ENCODE measurements at regions not wholly inside any gene's neighbourhood (a gene's known extent, or its start where the extent isn't known, plus 50 kb on each side); places are given as distances from the start of the nearest gene placed in this dataset.

- BruUV-seq (replicated peaks), result no TSS peak
- H3K9ac ChIP-seq (ENCODE audit: insufficient read depth in 1 of 2, low read depth in 2 of 2, low read length in 2 of 2), result no peak overlapping the region
- ATAC-seq, result no peak
- 0% methylated on average over 1 of the region's 2 CpGs for WGBS (ENCODE audit: insufficient coverage, low coverage, missing lambda C conversion rate)
- H3K27me3 ChIP-seq (ENCODE audit: control insufficient read depth in 2 of 2, insufficient read depth in 2 of 2, low read length in 2 of 2), result peaks cover 0 to 11% of the 10 kb centered on the region in 2 experiments; a peak in 2 of 5 replicates
- H3K9me3 ChIP-seq (replicated peaks; ENCODE audit: control insufficient read depth, insufficient read depth, low read depth, low read length), result no peaks in the 10 kb centered on the region
- in situ Hi-C loops (cut with MboI), result no loop called here
- ChIA-PET POLR2A (no interaction called here), CTCF (ENCODE audit: low intra/inter-chr PET ratio) (no interaction called here)
- no peaks in the 10 kb centered on the region for H3K4me1 ChIP-seq (replicated peaks in 1 of 2; ENCODE audit: control insufficient read depth in 2 of 2, insufficient read depth in 2 of 2, low read length in 2 of 2)
- H3K27ac ChIP-seq (ENCODE audit: extremely low read depth, low read depth, low read length), result no peak overlapping the region
- TF ChIP-seq SMARCC2 (IDR thresholded peaks at IDR 0.05; ENCODE audit: low read depth) (no peak), TRIM24 (IDR thresholded peaks at IDR 0.05) (no peak), ZBTB17 (CRISPR knock-in tag; IDR thresholded peaks at IDR 0.05) (no peak), ATF1 (CRISPR knock-in tag; IDR thresholded peaks at IDR 0.05) (no peak), ATF1 (tag; IDR thresholded peaks at IDR 0.05) (no peak), FOSL1 (tag; conservative IDR thresholded peaks at IDR 0.05) (no peak), LCOR (CRISPR knock-in tag; IDR thresholded peaks at IDR 0.05) (no peak), ID3 (CRISPR knock-in tag; IDR thresholded peaks at IDR 0.05) (no peak), ID3 (tag; IDR thresholded peaks at IDR 0.05) (no peak), MNT (conservative IDR thresholded peaks at IDR 0.05) (no peak), POLR3A (IDR thresholded peaks at IDR 0.05; ENCODE audit: borderline replicate concordance, extremely low read depth, insufficient read depth, insufficient read length) (no peak), SREBF2 (CRISPR knock-in tag; IDR thresholded peaks at IDR 0.05) (no peak), RBM25 (IDR thresholded peaks at IDR 0.05; ENCODE audit: low read depth, low read length, severe bottlenecking) (no peak), STAT6 (CRISPR knock-in tag; IDR thresholded peaks at IDR 0.05) (no peak)
- TF ChIP-seq, protein P1, sequence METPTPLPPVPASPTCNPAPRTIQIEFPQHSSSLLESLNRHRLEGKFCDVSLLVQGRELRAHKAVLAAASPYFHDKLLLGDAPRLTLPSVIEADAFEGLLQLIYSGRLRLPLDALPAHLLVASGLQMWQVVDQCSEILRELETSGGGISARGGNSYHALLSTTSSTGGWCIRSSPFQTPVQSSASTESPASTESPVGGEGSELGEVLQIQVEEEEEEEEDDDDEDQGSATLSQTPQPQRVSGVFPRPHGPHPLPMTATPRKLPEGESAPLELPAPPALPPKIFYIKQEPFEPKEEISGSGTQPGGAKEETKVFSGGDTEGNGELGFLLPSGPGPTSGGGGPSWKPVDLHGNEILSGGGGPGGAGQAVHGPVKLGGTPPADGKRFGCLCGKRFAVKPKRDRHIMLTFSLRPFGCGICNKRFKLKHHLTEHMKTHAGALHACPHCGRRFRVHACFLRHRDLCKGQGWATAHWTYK (CRISPR knock-in tag; IDR thresholded peaks at IDR 0.05), result no peak
- DNase-seq (ENCODE audit: extremely low read depth in 1 of 4, low spot score in 3 of 4), result no peak
- no peaks in the 10 kb centered on the region for H3K36me3 ChIP-seq (ENCODE audit: control insufficient read depth, insufficient read depth, low read length)
- no peaks in the 10 kb centered on the region for H3K9me1 ChIP-seq (ENCODE audit: control insufficient read depth, insufficient read depth, low read length)
- H3K4me3 ChIP-seq, result no peak overlapping the region
- FAIRE-seq, result no peak
- H3K79me2 ChIP-seq (ENCODE audit: control insufficient read depth, insufficient read depth, low read length), result no peaks in the 10 kb centered on the region
- intact Hi-C loops (cut with micrococcal nuclease), result no loop called here
- no peak overlapping the region for H3K4me2 ChIP-seq (ENCODE audit: insufficient read depth, low read length)
- H4K20me1 ChIP-seq (replicated peaks; ENCODE audit: control insufficient read depth, insufficient read depth, low read length), result no peaks in the 10 kb centered on the region
- H2AFZ ChIP-seq (ENCODE audit: low read depth, low read length), result no peak overlapping the region
Measured at GRCh38 chr18:75785206-75785605, 357.7 kb upstream of the SMIM21 start.

Data from K562 (cell line).